ENCODE measurements at regions not wholly inside any gene's neighbourhood (a gene's known extent, or its start where the extent isn't known, plus 50 kb on each side); places are given as distances from the start of the nearest gene placed in this dataset.

DNA sequence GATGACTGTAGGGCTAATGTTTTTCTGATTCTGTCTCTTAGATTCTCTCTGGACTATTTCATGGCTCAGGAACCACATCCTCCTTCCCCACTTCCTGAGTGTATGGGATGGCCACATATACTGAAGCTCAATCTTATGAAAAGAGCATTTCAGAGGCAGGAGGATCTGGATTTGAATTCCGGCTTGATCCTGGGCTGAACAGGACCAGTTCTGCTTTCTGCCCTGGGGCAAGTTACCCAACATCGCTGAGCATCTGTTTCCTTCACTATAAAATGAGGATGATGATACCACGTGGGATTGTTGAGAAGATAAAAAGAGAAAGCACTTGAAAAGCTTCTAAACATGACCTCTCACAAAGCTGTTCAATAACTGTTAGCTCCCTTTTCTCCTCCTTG lies 168.4 kb upstream of the TNFAIP3 start:
- H3K4me3 Mint-ChIP-seq: peak overlapping the region; percentile 71
- no peaks in the 10 kb centered on the region for H3K9me3 Mint-ChIP-seq
- peaks cover 31% of the 10 kb centered on the region for H3K4me1 Mint-ChIP-seq
- H3K27me3 Mint-ChIP-seq: no peaks in the 10 kb centered on the region
- peak; percentile 25 for ATAC-seq (replicated peaks)
- peak overlapping the region; percentile 85 for H3K27ac Mint-ChIP-seq
- H3K36me3 Mint-ChIP-seq (ENCODE audit: low read depth): no peaks in the 10 kb centered on the region

DNA sequence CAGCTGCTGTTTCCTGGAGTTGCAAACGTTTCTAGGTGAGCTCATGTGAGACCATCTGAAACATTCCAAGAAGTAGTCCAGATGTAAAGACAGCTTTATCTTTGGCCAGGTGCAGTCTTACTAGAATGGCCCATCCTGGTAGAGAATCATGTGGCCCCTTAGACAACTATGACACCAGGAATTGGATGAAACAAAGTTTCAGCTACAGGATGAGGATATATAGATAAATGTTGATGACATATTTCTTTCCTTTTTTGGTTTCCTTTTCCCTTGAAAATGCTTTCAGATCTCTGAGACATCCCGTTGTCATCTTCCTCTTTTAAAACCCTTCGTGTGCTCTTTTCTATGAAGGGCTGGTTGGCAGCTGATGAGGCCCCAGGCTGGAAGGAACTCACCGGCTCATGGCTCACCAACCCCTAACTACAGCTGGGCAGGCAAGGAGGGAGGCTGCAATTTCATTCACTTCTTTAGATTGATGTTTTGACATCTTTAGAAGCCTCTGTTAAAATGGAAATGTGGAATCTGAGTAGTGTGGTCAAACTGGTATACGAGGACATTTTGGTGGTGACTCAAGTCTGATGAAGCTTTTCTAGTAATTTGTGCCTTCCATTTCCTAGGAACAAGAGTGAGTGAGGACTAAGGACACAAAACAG lies 167.9 kb upstream of the TNFAIP3 start:
- peak overlapping the region; percentile 71 for H3K4me3 Mint-ChIP-seq
- H3K27me3 Mint-ChIP-seq: no peaks in the 10 kb centered on the region
- peak; percentile 76 for ATAC-seq (replicated peaks)
- H3K27ac Mint-ChIP-seq: peak overlapping the region; percentile 85
- peaks cover 31% of the 10 kb centered on the region for H3K4me1 Mint-ChIP-seq
- H3K9me3 Mint-ChIP-seq: no peaks in the 10 kb centered on the region
- no peaks in the 10 kb centered on the region for H3K36me3 Mint-ChIP-seq (ENCODE audit: low read depth)

DNA sequence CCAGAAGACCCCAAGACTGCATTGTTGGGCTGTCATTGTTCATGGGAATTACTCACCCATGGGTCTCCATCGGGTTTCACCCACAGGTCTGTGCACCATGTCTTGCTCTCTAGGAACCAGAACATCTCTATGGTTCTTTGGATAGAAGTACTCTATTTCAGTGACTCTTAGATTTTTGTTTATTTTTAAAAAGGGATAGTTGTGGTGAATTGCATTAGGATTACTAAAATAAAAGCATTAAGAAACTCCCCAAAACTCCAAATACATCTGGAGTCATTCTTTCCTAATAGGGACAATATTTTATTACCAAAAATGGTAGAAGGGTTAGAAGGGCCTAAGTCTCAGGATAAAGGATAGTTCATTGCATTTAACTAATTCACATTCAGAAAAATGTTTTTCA lies 166.9 kb upstream of the TNFAIP3 start:
- Mint-ChIP-seq H3K27ac (peak overlapping the region; percentile 85), H3K4me1 (peaks cover 32% of the 10 kb centered on the region), H3K4me3 (peak overlapping the region; percentile 71), H3K36me3 (ENCODE audit: low read depth) (no peaks in the 10 kb centered on the region), H3K27me3 (no peaks in the 10 kb centered on the region), H3K9me3 (no peaks in the 10 kb centered on the region)
- ATAC-seq (replicated peaks): no peak

GRCh38 chr6:137700751-137701477 lies 166.1 kb upstream of the TNFAIP3 start:
- H3K9me3 Mint-ChIP-seq: no peaks in the 10 kb centered on the region
- H3K36me3 Mint-ChIP-seq (ENCODE audit: low read depth): no peaks in the 10 kb centered on the region
- no peaks in the 10 kb centered on the region for H3K27me3 Mint-ChIP-seq
- peak overlapping the region; percentile 71 for H3K4me3 Mint-ChIP-seq
- H3K27ac Mint-ChIP-seq: peak overlapping the region; percentile 85
- H3K4me1 Mint-ChIP-seq: peaks cover 35% of the 10 kb centered on the region
- ATAC-seq (replicated peaks): no peak

- H3K36me3 Mint-ChIP-seq (ENCODE audit: low read depth): no peaks in the 10 kb centered on the region
- H3K27ac Mint-ChIP-seq: peak overlapping the region; percentile 85
- no peaks in the 10 kb centered on the region for H3K9me3 Mint-ChIP-seq
- ATAC-seq (replicated peaks): no peak
- H3K27me3 Mint-ChIP-seq: no peaks in the 10 kb centered on the region
- peak overlapping the region; percentile 71 for H3K4me3 Mint-ChIP-seq
- peaks cover 44% of the 10 kb centered on the region for H3K4me1 Mint-ChIP-seq
Observed at GRCh38 chr6:137701942-137702341, 165.1 kb upstream of the TNFAIP3 start.

DNA sequence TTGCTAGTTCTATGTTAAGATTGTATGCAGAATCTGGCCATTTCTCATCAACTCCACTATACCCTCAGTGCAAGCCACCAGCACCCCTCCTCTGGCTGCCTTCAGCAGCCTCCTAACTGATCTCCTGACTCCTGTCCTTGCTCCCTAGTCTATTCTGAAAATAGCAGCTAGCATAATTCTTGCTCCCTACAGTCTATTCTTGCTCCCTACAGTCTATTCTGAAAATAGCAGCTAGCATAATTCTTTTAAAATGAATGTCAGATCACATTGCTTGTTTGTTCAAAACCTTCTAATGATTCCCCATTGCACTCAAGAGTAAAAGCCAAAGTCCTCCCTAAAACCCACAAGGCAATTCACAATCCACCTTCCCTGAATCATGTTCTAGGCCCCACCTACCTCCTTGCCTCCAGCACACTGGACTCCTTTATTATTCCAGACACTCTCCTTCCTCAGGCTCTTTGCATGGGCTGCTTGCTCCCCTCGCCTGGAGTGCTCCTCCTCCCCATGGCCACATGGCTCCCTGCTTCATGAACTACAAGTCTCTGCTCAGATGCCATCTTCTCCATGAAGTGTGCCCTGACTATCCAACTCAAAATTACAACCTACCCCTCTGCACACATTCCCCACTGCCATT lies 164.2 kb upstream of the TNFAIP3 start:
- peak overlapping the region; percentile 20 for H3K27ac Mint-ChIP-seq
- no peaks in the 10 kb centered on the region for H3K9me3 Mint-ChIP-seq
- no peak for ATAC-seq (replicated peaks)
- H3K4me1 Mint-ChIP-seq: peaks cover 46% of the 10 kb centered on the region
- peaks cover 3% of the 10 kb centered on the region for H3K36me3 Mint-ChIP-seq (ENCODE audit: low read depth)
- no peaks in the 10 kb centered on the region for H3K27me3 Mint-ChIP-seq
- H3K4me3 Mint-ChIP-seq: peak overlapping the region; percentile 39

GRCh38 chr6:137704802-137705159 lies 162.3 kb upstream of the TNFAIP3 start:
- H3K4me1 Mint-ChIP-seq: peaks cover 52% of the 10 kb centered on the region
- H3K27me3 Mint-ChIP-seq: no peaks in the 10 kb centered on the region
- H3K4me3 Mint-ChIP-seq: peak overlapping the region; percentile 78
- peaks cover 8% of the 10 kb centered on the region for H3K36me3 Mint-ChIP-seq (ENCODE audit: low read depth)
- ATAC-seq (replicated peaks): no peak
- peak overlapping the region; percentile 92 for H3K27ac Mint-ChIP-seq
- H3K9me3 Mint-ChIP-seq: no peaks in the 10 kb centered on the region

- peaks cover 8% of the 10 kb centered on the region for H3K36me3 Mint-ChIP-seq (ENCODE audit: low read depth)
- no peaks in the 10 kb centered on the region for H3K9me3 Mint-ChIP-seq
- peaks cover 56% of the 10 kb centered on the region for H3K4me1 Mint-ChIP-seq
- H3K27ac Mint-ChIP-seq: peak overlapping the region; percentile 92
- no peak for ATAC-seq (replicated peaks)
- peak overlapping the region; percentile 78 for H3K4me3 Mint-ChIP-seq
- H3K27me3 Mint-ChIP-seq: no peaks in the 10 kb centered on the region
Observed at GRCh38 chr6:137705160-137706082, 161.6 kb upstream of the TNFAIP3 start.

DNA sequence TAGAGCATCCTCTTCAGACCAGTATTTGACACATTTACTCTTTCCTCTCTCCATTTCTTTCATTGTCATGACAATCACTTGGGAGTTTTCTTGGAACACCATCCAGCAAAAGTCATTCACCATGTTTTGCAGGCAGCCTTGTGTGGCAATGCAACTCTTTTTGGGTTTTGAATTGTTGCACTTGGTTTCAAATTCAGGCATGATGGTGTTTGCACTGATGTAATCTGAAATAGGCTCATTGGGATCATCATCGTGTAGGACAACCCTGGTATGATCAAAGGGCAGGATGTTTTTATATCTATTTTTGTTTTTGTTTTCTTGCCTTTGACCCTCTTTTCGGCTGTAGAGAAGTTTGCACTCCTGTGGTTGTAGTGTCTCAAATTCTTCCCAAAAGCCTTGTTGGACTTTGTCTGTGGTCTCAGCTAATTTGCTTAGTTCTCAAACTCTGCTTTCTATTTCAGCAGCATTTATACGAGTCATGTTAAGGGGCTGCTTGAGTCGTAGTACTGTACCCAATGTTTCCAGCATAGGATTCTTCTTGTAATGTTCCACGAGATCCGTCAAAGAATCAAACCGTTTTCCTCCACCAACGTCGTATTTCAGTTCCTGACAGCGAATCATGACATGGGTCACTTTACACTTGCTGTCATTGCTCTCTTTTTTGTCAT lies 160.8 kb upstream of the TNFAIP3 start:
- peak overlapping the region; percentile 78 for H3K4me3 Mint-ChIP-seq
- peak overlapping the region; percentile 92 for H3K27ac Mint-ChIP-seq
- peaks cover 53% of the 10 kb centered on the region for H3K4me1 Mint-ChIP-seq
- peaks cover 8% of the 10 kb centered on the region for H3K36me3 Mint-ChIP-seq (ENCODE audit: low read depth)
- H3K27me3 Mint-ChIP-seq: no peaks in the 10 kb centered on the region
- ATAC-seq (replicated peaks): no peak
- H3K9me3 Mint-ChIP-seq: no peaks in the 10 kb centered on the region

- H3K4me3 Mint-ChIP-seq: peak overlapping the region; percentile 78
- H3K27me3 Mint-ChIP-seq: no peaks in the 10 kb centered on the region
- H3K27ac Mint-ChIP-seq: peak overlapping the region; percentile 92
- no peak for ATAC-seq (replicated peaks)
- peaks cover 5% of the 10 kb centered on the region for H3K9me3 Mint-ChIP-seq
- H3K4me1 Mint-ChIP-seq: peaks cover 53% of the 10 kb centered on the region
- peaks cover 8% of the 10 kb centered on the region for H3K36me3 Mint-ChIP-seq (ENCODE audit: low read depth)
Observed at GRCh38 chr6:137707038-137707589, 159.9 kb upstream of the TNFAIP3 start.

DNA sequence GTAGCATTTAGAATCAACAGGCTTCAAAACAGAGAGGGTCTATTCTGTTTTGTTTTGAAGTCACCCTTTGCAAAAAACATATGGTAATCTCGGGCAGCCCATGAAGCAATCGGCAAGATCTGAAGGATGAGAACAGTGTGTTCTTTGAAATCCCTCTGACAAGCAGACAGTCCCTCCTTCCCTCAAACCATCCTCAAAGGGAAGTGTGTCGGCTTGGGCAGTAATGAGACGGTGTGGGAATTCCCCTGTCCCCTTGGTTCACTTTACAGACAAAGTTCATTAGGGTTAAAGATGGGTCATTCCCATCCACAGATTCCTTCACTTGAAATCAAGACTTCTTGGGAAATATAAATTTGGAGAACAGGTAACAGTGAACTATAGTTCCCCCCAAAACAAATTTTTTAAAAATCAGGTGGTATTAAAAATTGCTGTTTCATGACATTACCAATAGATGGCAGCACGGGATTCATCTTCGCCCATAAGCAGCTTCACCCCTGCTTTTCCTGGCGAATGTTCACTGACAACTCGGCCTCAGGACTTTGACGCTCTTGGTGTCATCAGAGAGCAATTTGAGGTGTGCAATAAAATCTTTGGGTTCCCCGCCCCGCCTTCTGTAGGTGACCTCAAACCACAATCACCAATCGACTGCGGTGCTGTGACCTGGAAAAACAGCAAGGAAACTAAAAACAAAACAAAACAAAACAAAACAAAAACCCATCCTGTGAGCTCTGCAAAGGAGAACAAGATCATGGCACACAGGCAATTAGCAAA lies 159.3 kb upstream of the TNFAIP3 start:
- peaks cover 8% of the 10 kb centered on the region for H3K36me3 Mint-ChIP-seq (ENCODE audit: low read depth)
- peaks cover 51% of the 10 kb centered on the region for H3K4me1 Mint-ChIP-seq
- peaks cover 5% of the 10 kb centered on the region for H3K9me3 Mint-ChIP-seq
- peak overlapping the region; percentile 78 for H3K4me3 Mint-ChIP-seq
- H3K27me3 Mint-ChIP-seq: no peaks in the 10 kb centered on the region
- peak; percentile 69 for ATAC-seq (replicated peaks)
- peak overlapping the region; percentile 92 for H3K27ac Mint-ChIP-seq

GRCh38 chr6:137708481-137708880 lies 158.6 kb upstream of the TNFAIP3 start:
- Mint-ChIP-seq H3K27ac (peak overlapping the region; percentile 92), H3K36me3 (ENCODE audit: low read depth) (peaks cover 8% of the 10 kb centered on the region), H3K27me3 (no peaks in the 10 kb centered on the region), H3K9me3 (peaks cover 5% of the 10 kb centered on the region), H3K4me3 (peak overlapping the region; percentile 78), H3K4me1 (peaks cover 44% of the 10 kb centered on the region)
- no peak for ATAC-seq (replicated peaks)
